ENCODE measurements at regions not wholly inside any gene's neighbourhood (a gene's known extent, or its start where the extent isn't known, plus 50 kb on each side); places are given as distances from the start of the nearest gene placed in this dataset.
"Not testable (repeated sequence)": the region's sequence is repeated elsewhere in the genome, so short reads cannot be mapped to it uniquely, and the experiment has no call there.

DNA sequence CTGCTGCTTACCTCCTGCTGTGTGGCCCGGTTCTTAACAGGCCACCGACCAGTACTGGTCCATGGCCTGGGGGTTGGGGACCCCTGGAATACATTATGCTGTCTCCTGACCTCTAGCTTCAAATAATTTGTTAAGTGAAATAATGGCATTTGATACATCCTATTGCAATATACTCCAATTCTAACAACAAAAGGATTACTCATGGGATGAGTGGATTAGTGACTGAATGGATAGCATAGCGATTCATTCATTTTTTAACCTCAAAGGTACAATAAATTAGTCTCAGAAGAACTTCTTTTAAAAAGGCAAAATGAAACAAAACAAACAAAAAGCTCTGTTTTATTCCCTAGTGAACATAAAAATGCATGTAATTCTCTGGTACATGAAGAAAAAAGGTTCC is 147.9 kb upstream of the PKP2 start:
- WGBS = 44% methylated on average over 3 of the region's 3 CpGs
- H3K27me3 ChIP-seq = no peaks in the 10 kb centered on the region
- intact Hi-C loops (cut with DNase I) = no loop called here

DNA sequence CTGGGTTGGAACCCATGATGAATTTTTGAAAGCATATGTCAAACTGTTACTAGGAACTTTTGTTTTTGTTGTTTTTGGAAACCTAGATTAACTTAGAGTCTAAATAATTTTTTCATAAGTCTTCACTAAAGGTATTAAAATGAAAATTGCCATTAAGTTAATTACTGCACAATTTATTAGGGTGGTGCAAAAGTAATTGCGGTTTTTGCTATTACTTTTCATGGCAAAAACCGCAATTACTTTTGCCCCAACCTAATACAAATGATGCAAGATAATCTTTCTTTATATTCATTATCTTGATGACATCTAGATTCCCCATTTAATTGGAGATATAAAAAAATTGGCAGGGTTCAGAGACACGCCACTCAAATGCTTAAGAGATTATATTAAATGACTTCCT is 145.0 kb upstream of the PKP2 start:
- no peak for DNase-seq (ENCODE audit: extremely low spot score)
- no peak overlapping the region for H3K27ac ChIP-seq (replicated peaks in 1 of 4)
- no peak overlapping the region for H3K4me3 ChIP-seq
- H3K36me3 ChIP-seq = no peaks in the 10 kb centered on the region
- 92% methylated on average over 3 of the region's 3 CpGs for WGBS
- no peaks in the 10 kb centered on the region for H3K27me3 ChIP-seq
- no peaks in the 10 kb centered on the region for H3K4me1 ChIP-seq
- TF ChIP-seq POLR2AphosphoS5 (IDR thresholded peaks at IDR 0.05) (no peak), EP300 (IDR thresholded peaks at IDR 0.05) (no peak), POLR2A (IDR thresholded peaks at IDR 0.05; ENCODE audit: low read depth) (no peak)
- TF ChIP-seq, protein P1, sequence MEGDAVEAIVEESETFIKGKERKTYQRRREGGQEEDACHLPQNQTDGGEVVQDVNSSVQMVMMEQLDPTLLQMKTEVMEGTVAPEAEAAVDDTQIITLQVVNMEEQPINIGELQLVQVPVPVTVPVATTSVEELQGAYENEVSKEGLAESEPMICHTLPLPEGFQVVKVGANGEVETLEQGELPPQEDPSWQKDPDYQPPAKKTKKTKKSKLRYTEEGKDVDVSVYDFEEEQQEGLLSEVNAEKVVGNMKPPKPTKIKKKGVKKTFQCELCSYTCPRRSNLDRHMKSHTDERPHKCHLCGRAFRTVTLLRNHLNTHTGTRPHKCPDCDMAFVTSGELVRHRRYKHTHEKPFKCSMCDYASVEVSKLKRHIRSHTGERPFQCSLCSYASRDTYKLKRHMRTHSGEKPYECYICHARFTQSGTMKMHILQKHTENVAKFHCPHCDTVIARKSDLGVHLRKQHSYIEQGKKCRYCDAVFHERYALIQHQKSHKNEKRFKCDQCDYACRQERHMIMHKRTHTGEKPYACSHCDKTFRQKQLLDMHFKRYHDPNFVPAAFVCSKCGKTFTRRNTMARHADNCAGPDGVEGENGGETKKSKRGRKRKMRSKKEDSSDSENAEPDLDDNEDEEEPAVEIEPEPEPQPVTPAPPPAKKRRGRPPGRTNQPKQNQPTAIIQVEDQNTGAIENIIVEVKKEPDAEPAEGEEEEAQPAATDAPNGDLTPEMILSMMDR (IDR thresholded peaks at IDR 0.05) = no peak
- peaks cover 0 to 3% (median 0%) of the 10 kb centered on the region in 4 donors for H3K9me3 ChIP-seq
- intact Hi-C loops (cut with DNase I) = no loop called here

More for the DNA sequence above, 147.9 kb upstream of the PKP2 start:
- H3K4me1 ChIP-seq = no peaks in the 10 kb centered on the region
- no peaks in the 10 kb centered on the region for H3K9me3 ChIP-seq
- H3K4me3 ChIP-seq = no peak overlapping the region
- H3K36me3 ChIP-seq = no peaks in the 10 kb centered on the region
- no peak for DNase-seq (ENCODE audit: extremely low spot score)
- TF ChIP-seq POLR2AphosphoS5 (IDR thresholded peaks at IDR 0.05) (no peak), POLR2A (IDR thresholded peaks at IDR 0.05; ENCODE audit: low read depth) (no peak), EP300 (IDR thresholded peaks at IDR 0.05) (no peak)
- TF ChIP-seq, protein P1 (IDR thresholded peaks at IDR 0.05) = no peak
- H3K27ac ChIP-seq (replicated peaks in 1 of 4) = no peak overlapping the region

DNA sequence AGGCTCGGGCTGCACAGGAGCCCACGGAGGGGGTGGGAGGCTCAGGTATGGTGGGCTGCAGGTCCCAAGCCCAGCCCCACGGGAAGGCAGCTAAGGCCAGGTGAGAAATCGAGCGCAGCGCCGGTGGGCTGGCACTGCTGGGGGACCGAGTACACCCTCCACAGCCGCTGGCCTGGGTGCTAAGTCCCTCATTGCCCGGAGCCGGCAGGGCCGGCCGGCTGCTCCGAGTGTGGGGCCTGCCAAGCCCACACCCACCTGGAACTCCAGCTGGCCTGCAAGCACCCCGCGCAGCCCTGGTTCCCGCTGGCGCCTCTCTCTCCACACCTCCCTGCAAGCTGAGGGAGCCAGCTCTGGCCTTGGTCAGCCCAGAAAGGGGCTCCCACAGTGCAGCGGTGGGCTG is 137.4 kb upstream of the PKP2 start:
- intact Hi-C loops (cut with DNase I); H3K27ac ChIP-seq (replicated peaks in 1 of 4); H3K9me3 ChIP-seq; DNase-seq (ENCODE audit: extremely low spot score); H3K4me3 ChIP-seq; H3K27me3 ChIP-seq; H3K4me1 ChIP-seq; H3K36me3 ChIP-seq: not testable (repeated sequence)
- 93% methylated on average over 17 of the region's 19 CpGs for WGBS

DNA sequence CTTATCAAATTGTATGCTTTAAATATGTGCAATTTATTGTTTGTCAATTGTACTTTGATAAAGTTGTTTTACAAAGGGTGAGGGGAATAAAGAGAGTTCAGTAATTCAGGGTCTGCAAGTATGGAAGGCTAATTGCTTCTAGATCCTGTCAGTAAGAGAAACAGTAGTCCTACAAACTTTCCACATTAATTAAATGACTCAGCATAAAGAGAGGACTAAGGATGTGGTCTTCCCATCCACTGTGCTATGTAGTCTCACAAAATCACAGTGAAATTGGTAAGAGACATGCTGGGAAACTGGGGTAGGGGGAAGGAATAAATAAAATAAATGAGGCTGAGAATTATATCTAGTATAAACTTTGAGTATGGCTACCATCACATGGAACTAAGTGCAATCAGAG is 130.2 kb upstream of the PKP2 start:
- no peaks in the 10 kb centered on the region for H3K27me3 ChIP-seq
- no peaks in the 10 kb centered on the region for H3K4me1 ChIP-seq
- intact Hi-C loops (cut with DNase I) = no loop called here
- H3K4me3 ChIP-seq = no peak overlapping the region
- TF ChIP-seq POLR2AphosphoS5 (IDR thresholded peaks at IDR 0.05) (no peak), EP300 (IDR thresholded peaks at IDR 0.05) (no peak), POLR2A (IDR thresholded peaks at IDR 0.05; ENCODE audit: low read depth) (no peak)
- TF ChIP-seq, protein P1 (IDR thresholded peaks at IDR 0.05) = no peak
- H3K27ac ChIP-seq (replicated peaks in 1 of 4) = no peak overlapping the region
- no peaks in the 10 kb centered on the region for H3K36me3 ChIP-seq
- DNase-seq (ENCODE audit: extremely low spot score) = no peak
- no peaks in the 10 kb centered on the region for H3K9me3 ChIP-seq

DNA sequence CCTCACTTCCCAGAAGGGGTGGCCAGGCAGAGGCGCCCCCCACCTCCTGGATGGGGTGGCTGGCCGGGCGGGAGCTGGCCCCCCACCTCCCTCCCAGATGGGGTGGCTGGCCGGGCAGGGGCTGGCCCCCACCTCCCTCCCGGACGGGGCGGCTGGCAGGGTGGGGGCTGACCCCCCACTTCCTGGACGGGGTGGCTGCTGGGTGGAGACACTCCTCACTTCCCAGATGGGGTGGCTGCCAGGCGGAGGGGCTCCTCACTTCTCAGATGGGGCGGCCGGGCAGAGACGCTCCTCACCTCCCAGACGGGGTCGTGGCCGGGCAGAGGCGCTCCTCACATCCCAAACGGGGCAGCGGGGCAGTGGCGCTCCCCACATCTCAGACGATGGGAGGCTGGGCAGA is 126.1 kb upstream of the PKP2 start:
- H3K27ac ChIP-seq (replicated peaks in 1 of 4); H3K4me3 ChIP-seq; H3K9me3 ChIP-seq; intact Hi-C loops (cut with DNase I); H3K27me3 ChIP-seq; H3K4me1 ChIP-seq; H3K36me3 ChIP-seq; DNase-seq (ENCODE audit: extremely low spot score): not testable (repeated sequence)
- 100% methylated on average over 7 of the region's 20 CpGs for WGBS

DNA sequence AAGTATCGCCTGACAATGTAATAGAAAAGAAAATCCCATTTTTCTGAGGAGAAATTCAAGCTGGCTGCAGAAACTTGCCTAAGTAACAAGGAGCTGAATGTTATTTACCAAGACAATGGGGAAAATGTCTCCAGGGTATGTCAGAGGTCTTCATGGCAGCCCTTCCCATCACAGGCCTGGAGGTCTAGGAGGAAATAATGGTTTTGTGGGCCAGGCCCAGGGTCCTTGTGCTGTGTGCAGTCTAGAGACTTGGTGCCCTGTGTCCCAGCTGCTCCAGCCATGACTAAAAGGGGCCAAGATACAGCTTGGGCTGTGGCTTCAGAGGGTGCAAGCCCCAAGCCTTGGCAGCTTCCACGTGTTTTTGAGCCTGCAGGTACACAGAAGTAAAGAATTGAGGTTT is 120.5 kb upstream of the PKP2 start:
- intact Hi-C loops (cut with DNase I); DNase-seq (ENCODE audit: extremely low spot score): not testable (repeated sequence)

More for the DNA sequence above, 120.5 kb upstream of the PKP2 start:
- not testable (repeated sequence) for H3K9me3 ChIP-seq; H3K4me3 ChIP-seq; H3K4me1 ChIP-seq; H3K36me3 ChIP-seq; H3K27ac ChIP-seq (replicated peaks in 1 of 4); H3K27me3 ChIP-seq
- 95% methylated on average over 1 of the region's 2 CpGs for WGBS
